IMR-90 (cell line): ENCODE measurements at regions not wholly inside any gene's neighbourhood (a gene's known extent, or its start where the extent isn't known, plus 50 kb on each side); places are given as distances from the start of the nearest gene placed in this dataset.
"Not testable (repeated sequence)": the region's sequence is repeated elsewhere in the genome, so short reads cannot be mapped to it uniquely, and the experiment has no call there.

ENCODE experiments used
- BHLHE40 ChIP-seq: fragments of 150-350 bp; IDR thresholded peaks from 2 replicates; pipeline ENCODE4 v1.6.1; 2016; ENCODE audit warnings: mild to moderate bottlenecking, low read depth, low read length
- CEBPB ChIP-seq: IDR thresholded peaks from 2 replicates; pipeline ENCODE4 v1.6.1; 2012; ENCODE audit warnings: low read depth, low read length, improper control_type of control experiment
- CTCF ChIP-seq: conservative IDR thresholded peaks from 2 replicates; pipeline ENCODE4 v1.5.1; 2012; ENCODE audit warnings: mild to moderate bottlenecking, low read depth, low read length, improper control_type of control experiment
- FOS ChIP-seq: fragments of 150-350 bp; IDR thresholded peaks from 2 replicates; pipeline ENCODE4 v1.6.1; 2016; ENCODE audit warnings: low read depth, low read length
- MXI1 ChIP-seq: IDR thresholded peaks from 2 replicates; pipeline ENCODE4 v1.6.1; 2012; ENCODE audit warnings: low read depth, mild to moderate bottlenecking, low read length, moderate library complexity, borderline replicate concordance
- POLR2A ChIP-seq: IDR thresholded peaks from 2 replicates; pipeline ENCODE4 v1.6.1; 2012; ENCODE audit warnings: mild to moderate bottlenecking, low read depth, low read length
- RAD21 ChIP-seq: IDR thresholded peaks from 2 replicates; pipeline ENCODE4 v1.6.1; 2012; ENCODE audit warnings: low read length, improper control_type of control experiment
- RCOR1 ChIP-seq: IDR thresholded peaks from 2 replicates; pipeline ENCODE4 v1.6.1; 2012; ENCODE audit warnings: mild to moderate bottlenecking, low read length, improper control_type of control experiment; ENCODE audit not compliant: insufficient replicate concordance
- TF ChIP-seq, protein P1 (sequence below): fragments of 150-350 bp; IDR thresholded peaks from 2 replicates; pipeline ENCODE4 v1.6.1; 2017; ENCODE audit warnings: mild to moderate bottlenecking, antibody characterized with exemption, low read length, low read depth

GRCh38 chr1:227506490-227507393, 56.6 kb upstream of the ZNF678 start:
- TF ChIP-seq CTCF, POLR2A, RCOR1, MXI1, RAD21, CEBPB, FOS, BHLHE40: not testable (repeated sequence)
- TF ChIP-seq, protein P1, sequence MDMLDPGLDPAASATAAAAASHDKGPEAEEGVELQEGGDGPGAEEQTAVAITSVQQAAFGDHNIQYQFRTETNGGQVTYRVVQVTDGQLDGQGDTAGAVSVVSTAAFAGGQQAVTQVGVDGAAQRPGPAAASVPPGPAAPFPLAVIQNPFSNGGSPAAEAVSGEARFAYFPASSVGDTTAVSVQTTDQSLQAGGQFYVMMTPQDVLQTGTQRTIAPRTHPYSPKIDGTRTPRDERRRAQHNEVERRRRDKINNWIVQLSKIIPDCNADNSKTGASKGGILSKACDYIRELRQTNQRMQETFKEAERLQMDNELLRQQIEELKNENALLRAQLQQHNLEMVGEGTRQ, result not testable (repeated sequence)
